ENCODE measurements at regions not wholly inside any gene's neighbourhood (a gene's known extent, or its start where the extent isn't known, plus 50 kb on each side); places are given as distances from the start of the nearest gene placed in this dataset.
"Not testable (repeated sequence)": the region's sequence is repeated elsewhere in the genome, so short reads cannot be mapped to it uniquely, and the experiment has no call there.

DNA sequence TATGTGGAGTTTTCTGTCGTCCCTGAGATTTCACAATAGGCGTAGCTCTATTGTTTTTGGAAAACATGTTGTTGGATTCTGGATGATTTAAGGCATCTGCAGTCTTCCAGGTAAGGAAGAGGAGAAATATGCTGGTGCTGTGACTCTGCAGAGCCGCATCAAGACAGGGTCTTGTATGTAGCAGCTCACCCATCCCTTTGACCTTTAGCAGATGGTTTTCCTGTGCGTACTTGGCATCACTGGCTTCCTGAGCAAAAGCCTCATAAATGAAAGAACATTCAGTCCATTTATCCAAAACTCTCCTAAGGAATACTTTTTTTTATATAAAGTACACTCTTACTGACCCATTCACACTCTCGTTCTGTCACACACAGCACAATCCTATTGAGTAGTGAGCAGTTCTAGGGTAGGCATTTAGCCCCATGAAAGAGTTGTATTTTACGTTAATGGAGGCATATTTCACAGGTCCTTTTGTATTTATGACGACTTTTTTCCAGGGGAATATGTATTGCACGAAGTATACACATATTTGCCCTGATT is 443.9 kb downstream of the STK39 start:
- TF ChIP-seq JUND (IDR thresholded peaks at IDR 0.05; ENCODE audit: low read depth) = no peak
- in situ Hi-C loops (cut with HindIII; ENCODE audit: low pct_unique_long_range_greater_than_20kb, low sequenced_read_pairs) = no loop called here
- DNase-seq (ENCODE audit: low read depth in 1 of 2, low spot score in 1 of 2) = no peak

DNA sequence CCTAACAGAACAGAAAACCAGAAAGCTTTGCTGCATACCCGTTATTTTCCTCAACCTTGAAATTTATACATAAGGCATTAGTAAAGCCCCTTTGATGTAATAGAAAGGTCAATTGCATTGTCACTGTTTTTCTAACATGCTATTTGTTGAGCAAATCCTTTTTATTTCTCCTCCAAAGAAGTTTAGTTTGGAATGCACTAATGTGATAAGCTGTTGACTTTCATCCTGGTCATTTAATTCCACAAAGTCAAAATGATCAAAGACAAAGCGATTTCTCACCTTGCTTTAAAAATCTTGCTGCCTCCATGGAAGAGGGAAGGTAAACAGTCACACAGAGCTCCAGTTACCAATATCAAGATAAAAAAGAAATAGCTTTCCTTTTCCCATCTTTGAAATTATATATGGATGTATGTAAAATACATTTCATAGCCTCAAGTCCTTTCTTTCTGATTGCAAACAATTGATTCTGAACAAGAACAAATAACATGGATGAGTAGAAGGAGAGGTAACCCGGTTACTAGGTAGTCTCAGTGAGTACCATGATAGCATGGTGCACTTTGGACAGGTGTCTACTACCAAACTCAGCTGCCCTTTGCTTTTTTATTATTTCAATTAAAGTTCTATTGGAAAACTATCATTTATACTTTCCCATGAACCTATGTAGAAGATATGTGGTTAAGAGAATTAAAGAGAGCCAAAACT is 452.7 kb downstream of the STK39 start:
- DNase-seq (ENCODE audit: low read depth in 1 of 2, low spot score in 1 of 2) = no peak
- in situ Hi-C loops (cut with HindIII; ENCODE audit: low pct_unique_long_range_greater_than_20kb, low sequenced_read_pairs) = no loop called here
- TF ChIP-seq JUND (IDR thresholded peaks at IDR 0.05; ENCODE audit: low read depth) = no peak

DNA sequence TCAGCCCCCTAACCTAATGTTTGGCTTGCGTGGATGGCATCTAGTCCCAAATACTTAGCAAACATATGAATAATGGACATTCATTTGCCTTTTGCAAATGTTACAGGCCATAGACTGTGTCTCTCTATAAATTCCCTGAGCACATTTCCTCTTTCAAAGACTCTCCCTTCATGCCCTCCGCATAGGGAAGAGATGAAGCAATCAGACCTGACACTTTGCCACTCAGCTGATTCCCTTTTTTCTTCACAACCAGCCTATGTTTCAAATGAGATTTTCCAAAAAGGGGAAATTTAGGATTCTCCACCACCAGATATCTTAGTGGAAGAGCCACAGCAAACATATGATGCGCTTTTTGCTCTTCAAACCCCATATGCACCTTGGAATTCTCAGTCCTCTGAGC is 453.7 kb downstream of the STK39 start:
- DNase-seq (ENCODE audit: low read depth in 1 of 2, low spot score in 1 of 2) = no peak
- TF ChIP-seq JUND (IDR thresholded peaks at IDR 0.05; ENCODE audit: low read depth) = no peak
- in situ Hi-C loops (cut with HindIII; ENCODE audit: low pct_unique_long_range_greater_than_20kb, low sequenced_read_pairs) = no loop called here

DNA sequence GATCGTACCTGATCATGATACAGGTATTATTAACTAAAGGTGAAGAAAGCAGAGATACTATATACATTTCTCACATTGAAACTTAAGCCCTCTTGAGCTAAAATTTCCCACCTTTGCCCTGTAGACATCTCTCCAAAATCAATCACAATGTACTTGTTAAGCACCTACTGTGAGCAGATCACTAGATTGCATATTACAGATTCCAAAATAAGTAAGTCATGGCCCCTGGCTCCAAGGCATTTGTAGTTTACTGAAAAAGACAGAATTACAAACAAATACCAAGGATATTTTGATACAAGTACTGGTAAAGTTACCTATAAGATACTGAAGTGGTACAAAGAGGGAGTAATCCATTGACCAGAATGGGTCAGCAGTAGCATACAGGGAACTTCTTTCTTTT is 455.3 kb downstream of the STK39 start:
- in situ Hi-C loops (cut with HindIII; ENCODE audit: low pct_unique_long_range_greater_than_20kb, low sequenced_read_pairs) = no loop called here
- TF ChIP-seq JUND (IDR thresholded peaks at IDR 0.05; ENCODE audit: low read depth) = no peak
- DNase-seq (ENCODE audit: low read depth in 1 of 2, low spot score in 1 of 2) = no peak

DNA sequence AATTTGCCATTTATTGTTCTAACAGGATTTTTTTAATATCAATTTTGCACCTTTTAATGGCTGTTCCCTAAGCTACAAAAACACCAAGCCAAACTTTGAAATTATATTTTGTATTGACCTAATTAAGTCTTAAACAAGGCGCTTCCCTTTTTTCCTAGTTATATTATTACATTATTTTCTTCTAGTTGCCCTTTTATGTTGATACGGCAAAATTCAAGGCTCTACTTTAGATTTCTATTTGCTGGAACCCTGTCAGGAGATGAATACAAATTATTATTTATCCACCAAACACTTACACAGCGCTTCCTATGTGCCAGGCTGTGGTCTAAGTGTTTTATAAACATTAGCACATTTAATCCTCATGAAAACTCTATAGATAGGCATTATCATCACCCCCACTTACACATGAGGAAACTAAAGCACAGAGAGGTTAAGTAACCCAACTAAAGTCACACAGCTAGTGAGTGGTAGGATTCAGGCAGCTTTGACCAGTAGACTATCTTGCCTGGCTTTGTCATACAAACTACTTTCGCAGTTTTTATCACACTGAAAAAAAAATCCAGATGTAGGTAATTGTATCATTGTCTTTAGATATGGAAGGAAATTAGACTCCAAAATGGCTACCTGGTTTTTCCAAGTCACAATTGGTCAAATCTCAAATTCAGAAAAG is 456.5 kb downstream of the STK39 start:
- in situ Hi-C loops (cut with HindIII; ENCODE audit: low pct_unique_long_range_greater_than_20kb, low sequenced_read_pairs) = no loop called here
- DNase-seq (ENCODE audit: low read depth in 1 of 2, low spot score in 1 of 2) = no peak
- TF ChIP-seq JUND (IDR thresholded peaks at IDR 0.05; ENCODE audit: low read depth) = no peak

DNA sequence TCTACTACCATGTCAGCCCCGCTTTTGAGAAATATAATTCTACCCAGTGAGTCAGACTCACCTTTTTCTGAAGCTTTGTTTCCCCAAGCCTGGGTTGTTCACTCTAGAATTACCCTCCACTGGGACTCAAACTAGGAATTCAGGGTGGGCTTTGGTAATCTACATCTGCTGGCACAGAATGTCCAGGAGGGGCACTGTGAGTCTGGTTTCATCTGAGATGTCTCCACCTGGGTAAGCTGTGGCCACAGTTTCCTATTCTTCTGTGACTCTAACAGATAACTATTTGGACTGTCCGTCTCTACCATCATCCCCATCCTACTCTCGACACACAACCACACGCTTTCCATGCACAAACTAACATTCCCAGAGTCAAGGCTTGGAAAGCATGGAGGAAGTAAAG is 457.2 kb downstream of the STK39 start:
- no peak for DNase-seq (ENCODE audit: low read depth in 1 of 2, low spot score in 1 of 2)
- TF ChIP-seq JUND (IDR thresholded peaks at IDR 0.05; ENCODE audit: low read depth) = no peak
- in situ Hi-C loops (cut with HindIII; ENCODE audit: low pct_unique_long_range_greater_than_20kb, low sequenced_read_pairs) = no loop called here

DNA sequence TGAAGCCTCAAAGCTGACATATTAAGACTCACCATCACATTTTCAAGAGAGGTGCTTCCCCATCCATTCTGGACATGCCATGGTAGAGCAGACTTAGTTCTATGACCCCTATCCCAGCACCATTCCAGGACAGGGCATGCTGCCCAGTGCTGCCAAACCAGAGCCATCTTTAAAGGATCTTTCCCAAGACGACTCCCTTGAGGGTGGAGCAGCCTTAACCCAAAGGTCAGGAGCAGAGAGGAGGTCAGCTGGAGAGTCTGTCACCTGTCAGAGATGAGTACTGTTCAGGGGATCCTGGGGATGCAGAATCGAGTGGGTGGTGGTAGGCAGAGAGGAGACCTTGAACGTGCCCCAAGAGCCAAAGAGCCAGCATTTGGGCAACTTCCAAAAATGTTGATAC is 459.8 kb downstream of the STK39 start:
- in situ Hi-C loops (cut with HindIII; ENCODE audit: low pct_unique_long_range_greater_than_20kb, low sequenced_read_pairs) = no loop called here
- no peak for DNase-seq (ENCODE audit: low read depth in 1 of 2, low spot score in 1 of 2)
- TF ChIP-seq JUND (IDR thresholded peaks at IDR 0.05; ENCODE audit: low read depth) = no peak

DNA sequence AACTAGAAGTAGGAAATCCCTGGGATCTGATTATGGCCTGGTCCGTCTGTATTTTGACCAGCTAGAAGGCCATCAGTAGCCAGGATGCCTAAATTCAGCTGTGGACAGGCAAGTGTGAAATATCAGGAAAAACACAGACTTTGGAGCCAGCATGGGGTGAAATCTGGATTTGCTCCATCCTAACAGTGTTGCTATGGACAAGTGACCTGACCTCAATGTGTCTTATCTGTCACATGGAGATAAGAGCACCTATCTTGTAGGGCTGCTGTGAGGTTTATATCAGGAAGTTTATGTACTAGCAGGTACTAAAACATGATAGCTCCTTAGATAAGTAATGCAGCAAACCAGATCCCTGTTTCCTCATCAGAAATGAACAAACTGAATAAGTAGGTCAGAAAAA is 460.4 kb downstream of the STK39 start:
- in situ Hi-C loops (cut with HindIII; ENCODE audit: low pct_unique_long_range_greater_than_20kb, low sequenced_read_pairs) = no loop called here
- TF ChIP-seq JUND (IDR thresholded peaks at IDR 0.05; ENCODE audit: low read depth) = no peak
- DNase-seq (ENCODE audit: low read depth in 1 of 2, low spot score in 1 of 2) = no peak

DNA sequence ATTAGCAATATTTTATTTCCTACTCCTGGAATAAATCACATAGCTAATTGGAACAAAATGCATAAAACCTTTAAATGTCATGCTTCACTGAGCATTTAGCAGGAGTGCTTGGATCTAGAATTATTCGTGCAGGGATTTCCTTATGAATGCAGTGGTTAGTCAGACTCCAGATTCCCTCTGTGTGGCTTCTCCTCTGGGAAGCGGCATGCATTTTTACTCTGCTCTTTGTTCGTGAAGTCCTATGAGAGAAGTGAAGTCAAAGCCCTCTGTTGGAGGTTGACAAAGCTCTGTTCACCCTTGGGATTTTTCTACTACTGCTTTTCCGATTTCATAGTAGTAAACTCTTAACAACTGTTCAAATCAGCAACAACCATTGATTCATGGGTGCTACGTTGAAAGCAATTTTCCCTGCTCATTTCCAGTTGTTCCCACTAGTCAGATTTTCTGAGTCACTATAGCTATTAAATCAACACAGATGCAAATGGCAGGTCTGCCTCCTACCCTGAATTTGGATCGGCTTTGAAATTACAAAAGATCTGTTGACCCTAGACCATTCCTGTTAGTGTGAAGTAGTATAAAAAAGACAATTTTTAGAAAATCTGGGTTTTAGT is 461.7 kb downstream of the STK39 start:
- DNase-seq (ENCODE audit: low read depth in 1 of 2, low spot score in 1 of 2) = no peak
- TF ChIP-seq JUND (IDR thresholded peaks at IDR 0.05; ENCODE audit: low read depth) = no peak
- in situ Hi-C loops (cut with HindIII; ENCODE audit: low pct_unique_long_range_greater_than_20kb, low sequenced_read_pairs) = no loop called here

DNA sequence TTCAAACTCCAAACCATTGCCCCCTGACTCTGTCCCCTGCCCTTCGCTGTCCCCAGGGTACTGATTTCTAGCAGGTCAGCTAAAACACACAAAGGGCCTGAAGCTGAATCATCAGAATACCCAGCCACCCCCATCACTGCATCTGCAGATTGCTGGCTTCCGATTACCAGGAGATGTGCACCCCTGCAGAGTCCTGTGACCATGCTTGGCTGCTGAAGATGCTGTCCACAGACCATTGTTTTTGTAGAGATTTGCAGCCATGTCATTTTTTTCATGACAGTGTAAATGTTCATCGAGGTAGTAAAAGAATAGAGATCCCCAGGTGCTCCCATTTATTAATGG is 463.3 kb downstream of the STK39 start:
- DNase-seq (ENCODE audit: low read depth in 1 of 2, low spot score in 1 of 2) = no peak
- in situ Hi-C loops (cut with HindIII; ENCODE audit: low pct_unique_long_range_greater_than_20kb, low sequenced_read_pairs) = no loop called here
- TF ChIP-seq JUND (IDR thresholded peaks at IDR 0.05; ENCODE audit: low read depth) = no peak

DNA sequence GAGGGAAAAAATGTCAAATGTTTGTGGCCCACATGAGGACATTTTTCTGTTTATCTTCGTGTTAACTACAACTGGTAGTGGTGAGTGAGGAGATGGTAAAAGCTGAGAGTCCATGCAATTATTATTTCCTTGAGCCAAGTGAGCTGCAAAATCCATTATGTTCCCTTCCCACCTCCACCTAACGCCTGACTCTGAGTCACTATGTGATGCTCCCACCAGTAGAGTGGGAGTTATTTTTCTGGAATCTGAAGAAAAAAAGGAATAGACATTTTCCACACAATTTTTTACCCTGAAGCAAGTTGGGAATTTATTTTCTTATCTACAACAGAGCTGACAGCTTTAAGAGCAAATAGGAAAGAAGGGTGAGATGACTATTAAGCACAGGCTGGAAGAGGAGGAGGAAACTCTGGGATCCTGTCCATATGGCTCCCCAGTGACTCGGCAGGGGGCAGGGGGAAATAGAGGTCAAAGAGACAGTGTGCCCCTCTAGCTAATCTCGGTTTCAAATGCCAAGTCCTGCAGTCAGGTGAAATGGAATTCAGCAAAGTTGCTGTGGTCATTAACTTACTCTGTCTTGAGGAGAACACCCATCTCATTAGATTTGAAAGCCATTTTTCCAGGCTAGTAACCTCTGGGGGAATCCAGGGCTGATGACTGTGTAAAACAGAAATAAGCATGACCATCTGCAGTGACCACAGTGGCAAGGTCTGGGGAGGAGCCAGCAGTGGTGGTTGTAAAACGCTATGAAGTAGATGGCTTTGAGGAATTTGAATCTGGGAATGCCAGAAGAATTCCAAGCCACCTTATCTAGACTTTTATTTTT is 463.9 kb downstream of the STK39 start:
- no peak for TF ChIP-seq JUND (IDR thresholded peaks at IDR 0.05; ENCODE audit: low read depth)

DNA sequence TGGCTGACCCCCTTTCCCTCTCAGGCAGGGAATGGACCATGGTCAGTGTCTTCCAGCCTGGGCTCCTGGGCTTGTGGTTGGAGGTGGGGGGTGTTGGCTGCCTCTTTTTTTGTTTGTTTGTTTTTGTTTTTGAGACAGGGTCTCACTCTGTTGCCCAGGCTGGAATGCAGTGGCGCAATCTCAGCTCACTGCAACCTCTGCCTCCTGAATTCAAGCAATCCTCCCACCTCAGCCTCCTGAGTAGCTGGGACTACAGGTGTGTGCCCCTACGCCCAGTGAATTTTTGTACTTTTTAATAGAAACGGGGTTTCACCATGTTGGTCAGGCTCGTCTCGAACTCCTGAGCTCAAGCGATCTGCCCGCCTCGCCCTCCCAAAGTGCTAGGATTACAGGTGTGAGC is 465.8 kb downstream of the STK39 start:
- DNase-seq (ENCODE audit: low read depth in 1 of 2, low spot score in 1 of 2); in situ Hi-C loops (cut with HindIII; ENCODE audit: low pct_unique_long_range_greater_than_20kb, low sequenced_read_pairs): not testable (repeated sequence)

More for the DNA sequence above, 463.9 kb downstream of the STK39 start:
- in situ Hi-C loops (cut with HindIII; ENCODE audit: low pct_unique_long_range_greater_than_20kb, low sequenced_read_pairs) = no loop called here
- no peak for DNase-seq (ENCODE audit: low read depth in 1 of 2, low spot score in 1 of 2)
